Common myeloid progenitor, CD34-positive (primary cell): ENCODE measurements at regions not wholly inside any gene's neighbourhood (a gene's known extent, or its start where the extent isn't known, plus 50 kb on each side); places are given as distances from the start of the nearest gene placed in this dataset.

Experiments used
- CTCF ChIA-PET: fragments of 350-600 bp; sonication (Branson Sonifier 250); formaldehyde crosslinking; loops from one replicate; lab custom pipeline; 2021; ENCODE audit warnings: antibody characterized with exemption; lab: Charles Lee
- POLR2A ChIA-PET: fragments of 350-600 bp; sonication (Branson Sonifier 250); formaldehyde crosslinking; loops from one replicate; lab custom pipeline; 2021; ENCODE audit warnings: antibody characterized with exemption; lab: Charles Lee
- DNase-seq, 3 donors: peaks; one replicate each; pipeline versions ENCODE4 v3.0.0 to v3.0.0-alpha.2; 2013
- H3K27ac ChIP-seq, 2 experiments: 1 replicate in 1 of 2; 2 replicates in 1 of 2; pipeline ENCODE4 v1.7.0; 2013; ENCODE audit warnings: inconsistent platforms in 2 of 2, low read length in 2 of 2, mild to moderate bottlenecking in 2 of 2, low read depth in 1 of 2, moderate library complexity in 1 of 2; ENCODE audit not compliant: severe bottlenecking in 2 of 2, insufficient read depth in 1 of 2, poor library complexity in 1 of 2
- H3K27me3 ChIP-seq, 5 experiments: replicated peaks in 2 of 5; 1 replicate in 3 of 5; 2 replicates in 2 of 5; pipeline versions ENCODE4 v1.6.1 to v1.7.0; 2013; ENCODE audit warnings: low read length in 4 of 5, mild to moderate bottlenecking in 2 of 5, moderate library complexity in 2 of 5, inconsistent platforms in 1 of 5; ENCODE audit not compliant: insufficient read depth in 5 of 5, control insufficient read depth in 4 of 5
- H3K36me3 ChIP-seq, 4 experiments: 1 replicate in 2 of 4; 2 replicates in 2 of 4; pipeline versions ENCODE4 v1.6.1 to v1.7.0; 2013; ENCODE audit warnings: low read length in 3 of 4, control low read depth in 1 of 4, mild to moderate bottlenecking in 1 of 4; ENCODE audit not compliant: control insufficient read depth in 4 of 4, insufficient read depth in 4 of 4
- H3K4me1 ChIP-seq, 4 experiments: 1 replicate in 3 of 4; 2 replicates in 1 of 4; pipeline versions ENCODE4 v1.6.1 to v1.7.1; 2013; ENCODE audit warnings: low read length in 3 of 4, mild to moderate bottlenecking in 3 of 4, control low read depth in 1 of 4, inconsistent platforms in 1 of 4, moderate library complexity in 1 of 4; ENCODE audit not compliant: control insufficient read depth in 4 of 4, insufficient read depth in 4 of 4; ENCODE audit errors: control extremely low read depth in 1 of 4
- H3K4me3 ChIP-seq, 7 experiments: 1 replicate in 4 of 7; 2 replicates in 3 of 7; pipeline versions ENCODE4 v1.5.1 to v1.7.0; 2013; ENCODE audit warnings: mild to moderate bottlenecking in 7 of 7, low read length in 6 of 7, moderate library complexity in 6 of 7, inconsistent platforms in 2 of 7, low read depth in 2 of 7, control low read depth in 1 of 7; ENCODE audit not compliant: insufficient read depth in 4 of 7, control insufficient read depth in 1 of 7; ENCODE audit errors: extremely low read depth in 1 of 7
- H3K9me3 ChIP-seq, 5 experiments: 1 replicate in 4 of 5; 2 replicates in 1 of 5; pipeline versions ENCODE4 v1.6.1 to v1.7.1; 2013; ENCODE audit warnings: low read length in 4 of 5, mild to moderate bottlenecking in 2 of 5, inconsistent platforms in 1 of 5, low read depth in 1 of 5, moderate library complexity in 1 of 5; ENCODE audit not compliant: control insufficient read depth in 4 of 5, insufficient read depth in 2 of 5; ENCODE audit errors: control extremely low read depth in 1 of 5
- WGBS: methylation state at CpG from one replicate; pipeline ENCODE4 v1.1.5; 2013; ENCODE audit not compliant: insufficient coverage; 5-methylcytosine and 5-hydroxymethylcytosine counted together

DNA sequence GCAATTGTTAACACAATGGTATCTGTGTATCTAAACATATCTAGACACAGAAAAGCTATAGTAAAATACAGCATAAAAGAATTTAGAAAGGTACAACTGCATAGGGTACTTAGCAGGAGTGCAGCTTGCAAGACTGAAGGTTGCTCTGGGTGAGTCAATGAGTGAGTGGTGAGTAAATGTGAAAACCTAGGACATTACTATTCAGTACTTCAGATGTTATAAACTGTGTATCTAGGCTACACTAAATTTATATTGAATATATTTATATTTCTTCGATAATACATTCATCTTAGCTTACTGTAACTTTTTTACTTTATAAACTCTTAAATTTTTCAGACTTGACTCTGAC, 409.0 kb upstream of the DCN start:
- POLR2A ChIA-PET: no interaction called here
- WGBS: no CpG with 5 or more reads among the region's 1 CpG
- H3K4me3 ChIP-seq: no peak overlapping the region
- H3K27ac ChIP-seq: no peak overlapping the region
- no peaks in the 10 kb centered on the region for H3K27me3 ChIP-seq
- CTCF ChIA-PET: no interaction called here
- no peak for DNase-seq
- H3K9me3 ChIP-seq: no peaks in the 10 kb centered on the region
- peaks cover 0 to 3% (median 0%) of the 10 kb centered on the region in 4 experiments for H3K4me1 ChIP-seq
- H3K36me3 ChIP-seq: no peaks in the 10 kb centered on the region

DNA sequence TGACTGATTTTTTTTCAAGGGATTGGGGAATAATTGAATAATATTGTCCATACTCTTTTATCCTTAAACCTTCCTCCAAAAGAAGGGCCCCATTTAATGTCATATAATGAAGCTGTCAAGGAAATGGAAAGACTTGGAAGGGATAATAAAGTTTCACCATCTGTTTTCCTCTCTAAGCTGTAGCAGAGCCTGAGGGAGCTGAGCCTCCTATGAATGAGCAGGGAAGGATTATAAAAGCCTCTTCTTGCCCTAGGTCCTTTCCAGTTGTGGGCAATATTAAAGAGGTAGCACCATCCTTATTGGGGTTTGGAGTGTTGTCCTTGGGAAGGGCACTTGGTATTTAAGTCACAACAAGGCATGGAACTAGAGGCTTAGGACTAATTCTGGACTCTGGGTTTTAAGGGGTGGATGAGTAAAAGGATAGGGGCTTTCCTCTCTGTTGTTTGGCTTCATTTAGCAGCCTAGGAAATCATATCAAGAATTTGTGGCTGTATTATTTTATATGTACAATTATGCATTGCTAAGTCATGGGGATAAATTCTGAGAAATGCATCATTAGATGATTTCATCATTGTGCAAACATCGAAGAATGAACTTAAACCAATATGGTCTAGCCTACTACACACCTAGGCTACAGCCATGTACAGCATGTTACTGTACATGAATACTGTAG, 408.5 kb upstream of the DCN start:
- Histone ChIP-seq H3K4me1 (peaks cover 0 to 3% (median 0%) of the 10 kb centered on the region in 4 experiments), H3K27me3 (no peaks in the 10 kb centered on the region), H3K4me3 (no peak overlapping the region), H3K36me3 (no peaks in the 10 kb centered on the region), H3K9me3 (no peaks in the 10 kb centered on the region), H3K27ac (no peak overlapping the region)
- no peak for DNase-seq
- CTCF ChIA-PET: no interaction called here
- WGBS: no CpG with 5 or more reads among the region's 1 CpG
- POLR2A ChIA-PET: no interaction called here

- H3K27ac ChIP-seq: no peak overlapping the region
- H3K36me3 ChIP-seq: no peaks in the 10 kb centered on the region
- no peak overlapping the region for H3K4me3 ChIP-seq
- no peaks in the 10 kb centered on the region for H3K9me3 ChIP-seq
- no peaks in the 10 kb centered on the region for H3K27me3 ChIP-seq
- H3K4me1 ChIP-seq: peaks cover 0 to 3% (median 0%) of the 10 kb centered on the region in 4 experiments
- ChIA-PET CTCF (no interaction called here), POLR2A (no interaction called here)
- WGBS: no CpG with 5 or more reads among the region's 2 CpGs
- DNase-seq: peak in 2 of 3 donors; percentile 2 to 24
These were observed 406.3 kb upstream of the DCN start for GRCh38 chr12:91588874-91589454.

- no peaks in the 10 kb centered on the region for H3K36me3 ChIP-seq
- ChIA-PET POLR2A (no interaction called here), CTCF (no interaction called here)
- 100% methylated on average over 2 of the region's 5 CpGs for WGBS
- no peak overlapping the region for H3K4me3 ChIP-seq
- no peak for DNase-seq
- H3K9me3 ChIP-seq: no peaks in the 10 kb centered on the region
- no peaks in the 10 kb centered on the region for H3K27me3 ChIP-seq
- no peak overlapping the region for H3K27ac ChIP-seq
- peaks cover 0 to 3% (median 0%) of the 10 kb centered on the region in 4 experiments for H3K4me1 ChIP-seq
These were observed 403.4 kb upstream of the DCN start for GRCh38 chr12:91586015-91586414.

GRCh38 chr12:91582811-91583210, 400.2 kb upstream of the DCN start:
- no peak overlapping the region for H3K4me3 ChIP-seq
- H3K27ac ChIP-seq: no peak overlapping the region
- no peaks in the 10 kb centered on the region for H3K36me3 ChIP-seq
- ChIA-PET POLR2A (no interaction called here), CTCF (no interaction called here)
- no peaks in the 10 kb centered on the region for H3K9me3 ChIP-seq
- no peaks in the 10 kb centered on the region for H3K27me3 ChIP-seq
- no peak for DNase-seq
- no peaks in the 10 kb centered on the region for H3K4me1 ChIP-seq
- WGBS: 93% methylated on average over 2 of the region's 3 CpGs

- no CpG with 5 or more reads among the region's 3 CpGs for WGBS
- H3K4me1 ChIP-seq: no peaks in the 10 kb centered on the region
- ChIA-PET CTCF (interaction anchor here (0.6 to 1.0 kb wide), 4 partner anchors 19 to 206 kb away, joined by 3 to 4 read pairs (median 3); no protein-coding TSS in a partner anchor), POLR2A (interaction anchor here (0.6 kb wide), 1 partner anchor 457 kb away, joined by 3 read pairs; no protein-coding TSS in a partner anchor)
- no peak for DNase-seq
- H3K9me3 ChIP-seq: no peaks in the 10 kb centered on the region
- no peak overlapping the region for H3K27ac ChIP-seq
- H3K27me3 ChIP-seq: no peaks in the 10 kb centered on the region
- H3K36me3 ChIP-seq: no peaks in the 10 kb centered on the region
- no peak overlapping the region for H3K4me3 ChIP-seq
These were observed 397.1 kb upstream of the DCN start for GRCh38 chr12:91579516-91580263.
